Activated CD4-positive, CD25-positive, alpha-beta regulatory T cell treated with anti-CD3 and anti-CD28 coated beads, Interleukin-2, amount 50 U/mL, for 16 hours (primary cell): ENCODE measurements at regions not wholly inside any gene's neighbourhood (a gene's known extent, or its start where the extent isn't known, plus 50 kb on each side); places are given as distances from the start of the nearest gene placed in this dataset.
"Not testable (repeated sequence)": the region's sequence is repeated elsewhere in the genome, so short reads cannot be mapped to it uniquely, and the experiment has no call there.

Source experiments
- DNase-seq: peaks from one replicate; pipeline ENCODE4 v3.0.0-alpha.2; 2020; ENCODE audit warnings: low read depth, low spot score

GRCh38 chr7:69217516-69218350 lies 380.5 kb upstream of the AUTS2 start:
- no peak for DNase-seq

- DNase-seq, result no peak
These were observed 379.7 kb upstream of the AUTS2 start for GRCh38 chr7:69218576-69218975.

GRCh38 chr7:69219381-69219780 lies 378.9 kb upstream of the AUTS2 start:
- no peak for DNase-seq

- DNase-seq, result no peak
These were observed 372.9 kb upstream of the AUTS2 start for GRCh38 chr7:69225259-69225943.

DNA sequence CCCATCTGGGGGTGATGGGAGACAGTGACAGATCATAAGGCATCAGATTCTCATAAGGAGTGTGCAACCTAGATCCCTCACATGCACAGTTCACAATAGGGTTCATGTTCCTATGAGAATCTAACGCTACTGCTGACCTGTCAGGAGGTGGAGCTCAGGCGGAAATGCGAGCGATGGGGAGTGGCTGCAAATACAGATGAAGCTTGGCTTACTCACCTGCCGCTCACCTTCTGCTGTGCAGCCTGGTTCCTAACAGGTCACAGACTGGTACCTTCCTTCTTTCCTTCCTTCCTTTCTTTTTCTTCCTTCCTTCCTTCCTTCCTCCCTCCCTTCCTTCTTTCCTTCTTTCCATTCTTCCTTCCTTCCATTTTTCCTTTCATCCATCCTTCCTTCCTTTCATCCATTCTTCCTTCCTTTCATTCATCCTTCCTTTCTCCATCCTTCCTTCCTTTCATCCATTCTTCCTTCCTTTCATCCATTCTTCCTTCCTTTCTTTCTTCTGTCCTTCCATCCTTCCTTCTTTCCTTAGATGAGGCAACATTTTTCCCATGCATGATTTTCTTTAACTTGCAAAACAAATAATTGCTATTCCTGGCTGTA lies 370.0 kb upstream of the AUTS2 start:
- DNase-seq, result no peak

- DNase-seq, result no peak
These were observed 365.6 kb upstream of the AUTS2 start for GRCh38 chr7:69232445-69233376.

DNA sequence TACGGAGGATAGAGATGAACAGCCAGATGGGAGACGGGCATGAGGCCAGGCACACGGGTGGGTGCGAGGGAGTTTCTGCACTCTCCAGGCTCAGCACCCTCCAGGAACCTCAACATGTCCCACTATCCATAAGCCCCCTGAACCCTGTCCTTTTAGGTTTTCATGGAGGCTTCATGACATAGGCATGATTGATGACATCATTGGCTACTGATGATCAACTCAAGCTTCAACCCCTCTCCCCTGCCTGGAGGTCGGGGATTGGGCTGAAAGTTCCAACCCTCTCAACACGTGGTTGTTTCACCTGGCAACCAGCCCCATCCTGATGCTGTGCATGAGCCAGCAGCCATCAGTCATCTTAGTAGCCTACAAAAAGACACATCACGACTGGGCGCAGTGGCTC lies 360.7 kb upstream of the AUTS2 start:
- DNase-seq, result no peak

- DNase-seq, result no peak
These were observed 355.3 kb upstream of the AUTS2 start for GRCh38 chr7:69243016-69243415.

DNA sequence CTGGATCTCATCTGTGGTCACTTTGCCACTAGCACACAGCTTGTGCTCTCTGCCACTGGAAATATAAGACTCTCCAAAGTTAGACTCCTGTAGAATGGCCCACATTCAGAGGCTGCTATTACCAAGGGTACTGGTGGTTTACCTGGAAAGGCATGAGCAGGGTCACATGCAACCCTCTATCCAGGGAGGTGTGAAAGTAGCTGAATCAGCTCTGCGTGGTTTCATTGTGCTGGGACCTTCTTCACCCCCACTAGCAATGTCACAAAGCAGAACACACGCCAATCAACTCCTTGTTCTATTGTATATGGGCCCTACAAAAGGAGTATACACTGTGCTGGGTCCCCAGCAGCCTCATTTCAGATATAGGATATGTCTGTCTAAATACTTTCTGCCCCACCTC lies 353.6 kb upstream of the AUTS2 start:
- DNase-seq, result no peak

DNA sequence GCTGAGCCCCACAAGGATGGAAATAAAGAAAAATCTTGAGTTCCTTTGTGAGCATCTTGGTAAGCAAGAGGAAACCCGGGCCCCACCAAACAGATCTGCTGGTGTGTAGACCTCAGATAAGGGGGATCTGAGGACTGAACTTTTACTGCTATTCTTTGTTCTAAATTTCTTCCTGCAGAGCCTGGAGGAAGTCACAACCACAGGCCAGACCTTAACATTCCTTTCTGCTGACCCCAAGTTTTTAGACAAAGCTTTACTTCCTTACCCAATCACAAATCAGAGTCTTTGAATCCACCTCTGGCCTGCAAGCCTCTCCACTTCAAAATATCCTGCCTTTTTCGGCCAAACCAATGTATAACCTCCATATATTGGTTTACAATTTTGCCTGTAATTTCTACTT lies 352.6 kb upstream of the AUTS2 start:
- no peak for DNase-seq

DNA sequence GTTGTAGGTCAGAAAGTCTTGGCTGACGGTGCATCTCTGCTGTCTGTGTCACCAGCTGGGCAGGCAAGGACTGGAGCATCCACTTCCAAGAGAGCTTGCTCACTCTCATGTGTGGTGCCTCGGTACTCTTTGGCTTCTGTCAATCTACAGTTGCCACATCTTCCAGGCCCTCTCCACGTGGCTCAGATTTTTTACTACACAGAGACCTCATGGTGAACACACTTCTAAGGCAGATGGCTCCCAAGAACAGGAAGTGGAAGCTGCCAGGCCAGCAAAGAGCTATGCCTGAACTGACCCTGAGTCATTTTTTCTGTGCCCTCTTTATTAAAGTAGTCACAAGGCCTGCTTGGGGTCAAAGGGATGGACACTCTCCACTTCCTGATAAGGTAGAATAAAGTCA lies 351.5 kb upstream of the AUTS2 start:
- DNase-seq, result no peak

DNA sequence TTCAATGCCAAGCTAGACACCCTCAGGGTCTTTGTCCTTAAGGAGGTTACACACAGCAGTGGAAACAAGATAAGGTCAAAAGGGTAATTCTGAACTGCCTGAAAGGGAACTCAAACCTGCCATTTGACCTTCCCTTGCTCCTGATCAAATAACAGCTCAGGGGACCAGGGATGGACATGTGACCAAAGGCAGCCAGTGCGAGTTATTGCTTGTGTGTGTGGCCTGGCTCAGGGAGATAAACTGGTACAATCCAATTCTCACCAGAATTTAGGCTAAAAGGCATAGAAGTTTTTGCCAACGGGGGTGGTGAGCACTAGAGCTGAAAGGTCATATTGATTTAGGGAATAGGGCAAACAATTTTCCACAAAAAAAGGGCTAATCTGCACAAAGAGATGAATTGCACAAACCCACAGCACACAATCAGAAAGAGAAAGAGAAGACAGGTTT lies 349.9 kb upstream of the AUTS2 start:
- DNase-seq, result not testable (repeated sequence)

- no peak for DNase-seq
These were observed 347.3 kb upstream of the AUTS2 start for GRCh38 chr7:69250958-69251357.

DNA sequence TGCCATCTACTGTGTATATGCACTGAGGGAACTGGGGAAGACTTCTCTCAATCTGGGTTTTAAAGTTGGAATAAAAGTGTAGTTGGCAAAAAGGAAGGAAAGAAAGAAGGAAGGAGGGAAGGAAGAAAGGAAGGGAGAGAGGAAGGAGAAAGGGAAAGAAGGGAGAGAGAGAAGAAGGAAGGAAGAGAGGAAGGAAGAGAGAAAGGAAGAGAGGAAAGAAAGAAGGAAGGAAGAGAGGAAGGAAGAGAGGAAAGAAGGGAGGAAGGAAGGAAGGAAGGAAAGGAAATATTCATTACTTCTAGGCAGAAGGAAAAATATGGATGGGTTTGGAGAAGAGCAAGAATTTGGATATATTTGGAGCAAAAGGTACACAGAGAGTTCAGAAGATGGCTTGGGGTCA lies 343.6 kb upstream of the AUTS2 start:
- no peak for DNase-seq

GRCh38 chr7:69256634-69257081 lies 341.6 kb upstream of the AUTS2 start:
- no peak for DNase-seq

- DNase-seq, result no peak
These were observed 340.7 kb upstream of the AUTS2 start for GRCh38 chr7:69257592-69257991.

DNA sequence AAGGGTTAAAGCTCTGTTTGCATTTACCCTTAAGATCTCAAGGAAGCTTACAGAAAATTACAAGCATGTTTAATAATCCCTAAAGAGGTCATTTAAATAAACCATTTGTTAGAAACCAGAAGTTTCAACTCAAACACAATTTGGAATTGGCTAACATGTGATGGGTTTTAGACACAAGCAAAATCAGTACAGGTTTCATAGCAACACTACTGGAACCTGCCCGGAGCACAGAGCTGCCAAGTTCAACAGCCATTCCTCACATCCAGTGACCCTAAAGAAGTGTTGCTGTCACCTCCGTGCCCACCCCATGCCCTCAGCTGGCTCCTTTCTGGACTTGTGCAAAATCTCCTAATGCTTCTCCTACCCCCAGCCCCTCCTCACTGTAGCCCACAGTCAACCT lies 338.8 kb upstream of the AUTS2 start:
- DNase-seq, result no peak

- DNase-seq, result no peak
These were observed 338.3 kb upstream of the AUTS2 start for GRCh38 chr7:69260023-69260422.

- DNase-seq, result no peak
These were observed 334.7 kb upstream of the AUTS2 start for GRCh38 chr7:69263550-69263949.

- no peak for DNase-seq
These were observed 328.5 kb upstream of the AUTS2 start for GRCh38 chr7:69269806-69270205.

DNA sequence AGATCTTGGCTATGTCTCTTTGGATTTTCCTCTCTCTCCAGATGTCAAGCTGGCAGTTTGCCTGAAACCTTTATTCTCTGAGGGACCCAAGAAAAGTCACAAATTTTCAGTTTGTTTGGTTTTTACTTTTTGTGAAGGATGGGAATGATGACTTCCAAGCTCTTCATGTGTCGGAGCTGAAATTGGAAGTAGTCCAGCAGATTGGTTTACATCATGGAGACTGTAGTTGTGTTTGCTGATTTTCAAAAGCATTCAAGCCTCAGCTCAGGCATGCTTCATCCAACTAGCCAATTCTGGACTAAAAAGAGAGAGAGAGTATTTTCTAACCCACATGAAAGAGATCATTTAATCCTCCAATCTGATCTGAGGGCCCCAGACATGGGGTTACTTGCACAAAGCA lies 326.2 kb upstream of the AUTS2 start:
- no peak for DNase-seq
